Common myeloid progenitor, CD34-positive (primary cell): ENCODE measurements at regions not wholly inside any gene's neighbourhood (a gene's known extent, or its start where the extent isn't known, plus 50 kb on each side); places are given as distances from the start of the nearest gene placed in this dataset.
"Not testable (repeated sequence)": the region's sequence is repeated elsewhere in the genome, so short reads cannot be mapped to it uniquely, and the experiment has no call there.

ENCODE experiments used
- CTCF ChIA-PET: fragments of 350-600 bp; sonication (Branson Sonifier 250); formaldehyde crosslinking; loops from one replicate; lab custom pipeline; 2021; ENCODE audit warnings: antibody characterized with exemption; lab: Charles Lee
- POLR2A ChIA-PET: fragments of 350-600 bp; sonication (Branson Sonifier 250); formaldehyde crosslinking; loops from one replicate; lab custom pipeline; 2021; ENCODE audit warnings: antibody characterized with exemption; lab: Charles Lee
- DNase-seq, 3 donors: peaks; one replicate each; pipeline versions ENCODE4 v3.0.0 to v3.0.0-alpha.2; 2013
- H3K27ac ChIP-seq, 2 experiments: 1 replicate in 1 of 2; 2 replicates in 1 of 2; pipeline ENCODE4 v1.7.0; 2013; ENCODE audit warnings: inconsistent platforms in 2 of 2, low read length in 2 of 2, mild to moderate bottlenecking in 2 of 2, low read depth in 1 of 2, moderate library complexity in 1 of 2; ENCODE audit not compliant: severe bottlenecking in 2 of 2, insufficient read depth in 1 of 2, poor library complexity in 1 of 2
- H3K27me3 ChIP-seq, 5 experiments: replicated peaks in 2 of 5; 1 replicate in 3 of 5; 2 replicates in 2 of 5; pipeline versions ENCODE4 v1.6.1 to v1.7.0; 2013; ENCODE audit warnings: low read length in 4 of 5, mild to moderate bottlenecking in 2 of 5, moderate library complexity in 2 of 5, inconsistent platforms in 1 of 5; ENCODE audit not compliant: insufficient read depth in 5 of 5, control insufficient read depth in 4 of 5
- H3K36me3 ChIP-seq, 4 experiments: 1 replicate in 2 of 4; 2 replicates in 2 of 4; pipeline versions ENCODE4 v1.6.1 to v1.7.0; 2013; ENCODE audit warnings: low read length in 3 of 4, control low read depth in 1 of 4, mild to moderate bottlenecking in 1 of 4; ENCODE audit not compliant: control insufficient read depth in 4 of 4, insufficient read depth in 4 of 4
- H3K4me1 ChIP-seq, 4 experiments: 1 replicate in 3 of 4; 2 replicates in 1 of 4; pipeline versions ENCODE4 v1.6.1 to v1.7.1; 2013; ENCODE audit warnings: low read length in 3 of 4, mild to moderate bottlenecking in 3 of 4, control low read depth in 1 of 4, inconsistent platforms in 1 of 4, moderate library complexity in 1 of 4; ENCODE audit not compliant: control insufficient read depth in 4 of 4, insufficient read depth in 4 of 4; ENCODE audit errors: control extremely low read depth in 1 of 4
- H3K4me3 ChIP-seq, 7 experiments: 1 replicate in 4 of 7; 2 replicates in 3 of 7; pipeline versions ENCODE4 v1.5.1 to v1.7.0; 2013; ENCODE audit warnings: mild to moderate bottlenecking in 7 of 7, low read length in 6 of 7, moderate library complexity in 6 of 7, inconsistent platforms in 2 of 7, low read depth in 2 of 7, control low read depth in 1 of 7; ENCODE audit not compliant: insufficient read depth in 4 of 7, control insufficient read depth in 1 of 7; ENCODE audit errors: extremely low read depth in 1 of 7
- H3K9me3 ChIP-seq, 5 experiments: 1 replicate in 4 of 5; 2 replicates in 1 of 5; pipeline versions ENCODE4 v1.6.1 to v1.7.1; 2013; ENCODE audit warnings: low read length in 4 of 5, mild to moderate bottlenecking in 2 of 5, inconsistent platforms in 1 of 5, low read depth in 1 of 5, moderate library complexity in 1 of 5; ENCODE audit not compliant: control insufficient read depth in 4 of 5, insufficient read depth in 2 of 5; ENCODE audit errors: control extremely low read depth in 1 of 5
- WGBS: methylation state at CpG from one replicate; pipeline ENCODE4 v1.1.5; 2013; ENCODE audit not compliant: insufficient coverage; 5-methylcytosine and 5-hydroxymethylcytosine counted together

- H3K4me3 ChIP-seq, DNase-seq, H3K4me1 ChIP-seq, CTCF ChIA-PET, POLR2A ChIA-PET, H3K27ac ChIP-seq, H3K9me3 ChIP-seq, H3K36me3 ChIP-seq, H3K27me3 ChIP-seq: not testable (repeated sequence)
- WGBS: 93% methylated on average over 5 of the region's 6 CpGs
These were observed 486.0 kb upstream of the SLITRK5 start for GRCh38 chr13:87185138-87185537.

DNA sequence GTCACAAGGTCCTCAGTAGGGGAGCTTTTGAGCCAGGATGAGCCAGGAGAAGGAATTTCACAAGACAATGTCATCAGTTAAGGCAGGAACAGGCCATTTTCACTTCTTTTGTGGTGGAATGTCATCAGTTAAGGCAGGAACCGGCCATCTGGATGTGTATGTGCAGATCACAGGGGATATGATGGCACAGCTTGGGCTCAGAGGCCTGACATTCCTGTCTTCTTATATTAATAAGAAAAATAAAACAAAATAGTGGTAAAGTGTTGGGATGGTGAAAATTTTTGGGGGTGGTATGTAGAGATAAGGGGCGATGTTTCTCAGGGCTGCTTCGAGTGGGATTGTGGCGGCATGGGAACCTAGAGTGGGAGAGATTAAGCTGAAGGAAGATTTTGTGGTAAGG, 484.5 kb upstream of the SLITRK5 start:
- H3K36me3 ChIP-seq, H3K27ac ChIP-seq, POLR2A ChIA-PET, H3K4me1 ChIP-seq, CTCF ChIA-PET, H3K9me3 ChIP-seq, H3K4me3 ChIP-seq, DNase-seq, H3K27me3 ChIP-seq: not testable (repeated sequence)
- 97% methylated on average over 3 of the region's 4 CpGs for WGBS

GRCh38 chr13:87191485-87191884, 479.7 kb upstream of the SLITRK5 start:
- H3K9me3 ChIP-seq, H3K4me1 ChIP-seq, H3K4me3 ChIP-seq, POLR2A ChIA-PET, H3K27me3 ChIP-seq, H3K36me3 ChIP-seq, CTCF ChIA-PET, DNase-seq, H3K27ac ChIP-seq: not testable (repeated sequence)
- WGBS: 94% methylated on average over 6 of the region's 8 CpGs

DNA sequence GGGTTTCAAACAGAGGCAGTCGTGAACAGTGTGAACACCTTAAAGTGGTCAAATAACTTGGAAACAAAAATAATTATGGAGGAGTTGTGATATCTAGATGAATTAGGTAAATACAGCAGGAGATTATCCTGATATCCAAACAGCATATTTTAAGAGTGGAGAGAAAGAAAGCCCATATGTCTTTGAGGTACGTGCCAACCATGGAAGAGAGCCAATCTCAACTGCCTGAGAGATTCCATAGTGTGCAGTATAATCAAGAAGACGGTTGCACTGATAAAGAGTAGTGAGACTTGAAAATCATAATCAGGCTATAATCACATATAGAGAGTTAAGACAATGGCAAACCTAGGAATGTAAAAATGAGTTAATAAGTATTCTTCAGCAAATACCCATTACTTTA, 472.8 kb upstream of the SLITRK5 start:
- H3K36me3 ChIP-seq: no peaks in the 10 kb centered on the region
- H3K4me3 ChIP-seq: no peak overlapping the region
- H3K9me3 ChIP-seq: peaks cover 0 to 2% (median 0%) of the 10 kb centered on the region in 5 experiments
- no peak overlapping the region for H3K27ac ChIP-seq
- no peaks in the 10 kb centered on the region for H3K4me1 ChIP-seq
- CTCF ChIA-PET: no interaction called here
- 100% methylated on average over 1 of the region's 3 CpGs for WGBS
- POLR2A ChIA-PET: no interaction called here
- no peak for DNase-seq
- no peaks in the 10 kb centered on the region for H3K27me3 ChIP-seq

- ChIA-PET POLR2A (no interaction called here), CTCF (interaction anchor here (1.5 kb wide), 1 partner anchor 252 kb away, joined by 3 read pairs; no protein-coding TSS in a partner anchor)
- H3K4me3 ChIP-seq: no peak overlapping the region
- H3K36me3 ChIP-seq: no peaks in the 10 kb centered on the region
- DNase-seq: no peak
- WGBS: 100% methylated on average over 1 of the region's 6 CpGs
- H3K4me1 ChIP-seq: no peaks in the 10 kb centered on the region
- H3K27me3 ChIP-seq: no peaks in the 10 kb centered on the region
- no peak overlapping the region for H3K27ac ChIP-seq
- no peaks in the 10 kb centered on the region for H3K9me3 ChIP-seq
These were observed 464.5 kb upstream of the SLITRK5 start for GRCh38 chr13:87206708-87207107.

GRCh38 chr13:87207280-87208003, 463.7 kb upstream of the SLITRK5 start:
- 42% methylated on average over 2 of the region's 4 CpGs for WGBS
- POLR2A ChIA-PET: no interaction called here
- no peaks in the 10 kb centered on the region for H3K27me3 ChIP-seq
- no peaks in the 10 kb centered on the region for H3K4me1 ChIP-seq
- CTCF ChIA-PET: interaction anchor here (1.5 kb wide), 1 partner anchor 253 kb away, joined by 3 read pairs; no protein-coding TSS in a partner anchor
- H3K4me3 ChIP-seq: no peak overlapping the region
- DNase-seq: no peak
- no peak overlapping the region for H3K27ac ChIP-seq
- H3K36me3 ChIP-seq: no peaks in the 10 kb centered on the region
- no peaks in the 10 kb centered on the region for H3K9me3 ChIP-seq

DNA sequence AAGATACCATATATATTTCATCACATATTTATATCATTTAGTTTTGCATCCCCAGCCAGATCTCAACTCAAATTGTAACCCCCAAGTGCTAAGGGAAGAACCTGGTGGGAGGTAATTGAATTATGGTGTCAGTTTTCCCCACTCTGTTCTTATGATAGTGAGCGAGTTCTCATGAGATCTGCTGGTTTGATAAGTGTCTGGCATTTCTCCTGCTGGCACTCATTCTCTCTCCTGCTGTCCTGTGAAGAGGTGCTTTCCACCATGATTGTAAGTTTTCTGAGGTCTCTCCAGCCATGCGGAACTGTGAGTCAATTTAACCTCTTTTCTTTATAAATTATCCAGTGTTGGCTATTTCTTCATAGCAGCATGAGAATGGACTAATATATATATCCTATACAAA, 462.5 kb upstream of the SLITRK5 start:
- WGBS: 100% methylated on average over 1 of the region's 2 CpGs
- ChIA-PET POLR2A (no interaction called here), CTCF (no interaction called here)
- DNase-seq: no peak
- H3K4me1 ChIP-seq: no peaks in the 10 kb centered on the region
- H3K4me3 ChIP-seq: no peak overlapping the region
- H3K36me3 ChIP-seq: no peaks in the 10 kb centered on the region
- no peaks in the 10 kb centered on the region for H3K9me3 ChIP-seq
- no peak overlapping the region for H3K27ac ChIP-seq
- no peaks in the 10 kb centered on the region for H3K27me3 ChIP-seq
